GM20000 (cell line): ENCODE measurements at regions not wholly inside any gene's neighbourhood (a gene's known extent, or its start where the extent isn't known, plus 50 kb on each side); places are given as distances from the start of the nearest gene placed in this dataset.

ENCODE experiments used
- DNase-seq: peaks from one replicate; pipeline ENCODE4 v3.0.0; 2012; ENCODE audit warnings: low spot score
- CTCF ChIP-seq: IDR thresholded peaks from 2 replicates; pipeline ENCODE4 v1.5.1; 2012; ENCODE audit warnings: mild to moderate bottlenecking, control low read depth; ENCODE audit errors: extremely low read depth, missing control alignments

DNA sequence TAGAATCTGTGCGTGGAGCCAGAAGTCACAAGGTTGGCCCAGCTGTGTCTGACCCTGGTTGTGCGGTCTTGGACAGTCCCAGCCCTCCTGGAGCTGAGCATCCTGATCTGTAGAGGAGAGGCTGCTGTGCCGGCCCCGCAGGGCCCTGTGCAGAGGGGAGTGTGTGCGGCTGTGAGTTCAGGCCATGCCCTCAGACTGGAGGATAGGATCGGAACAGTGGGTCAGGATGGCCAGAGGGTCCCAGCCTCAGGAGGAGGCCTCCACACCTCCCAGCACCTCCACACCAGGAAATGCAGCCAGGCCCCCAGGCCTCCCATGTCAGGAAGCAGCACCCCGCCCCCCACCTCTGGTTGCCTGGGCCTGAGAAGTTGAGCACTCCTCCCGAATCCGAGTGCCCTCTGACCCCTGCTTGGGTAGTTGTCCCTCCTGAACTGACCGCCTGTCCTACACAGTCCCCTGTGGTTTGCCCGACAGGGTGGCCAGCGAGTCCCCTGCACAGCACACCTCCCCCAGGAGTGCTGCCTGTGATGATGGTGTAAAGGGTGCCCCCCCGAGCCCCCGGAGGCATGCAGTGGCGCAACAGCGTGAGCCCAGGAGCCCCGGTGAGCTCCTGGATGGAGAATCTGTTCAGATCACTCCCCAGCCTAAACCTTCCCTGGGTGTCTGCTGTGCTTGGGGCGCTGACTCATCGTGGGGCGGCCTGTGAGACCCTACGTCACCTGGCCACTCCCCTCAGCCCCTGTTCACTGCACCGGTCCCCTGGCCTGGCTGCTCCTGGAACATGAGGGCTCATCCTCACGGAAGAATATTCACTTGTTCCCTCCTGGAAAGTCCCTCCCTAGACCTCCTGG is 285.2 kb downstream of the SEC14L1 start:
- DNase-seq: no peak
- TF ChIP-seq CTCF: no peak

- DNase-seq: no peak
- no peak for TF ChIP-seq CTCF
Measured at GRCh38 chr17:77426676-77427386, 286.1 kb downstream of the SEC14L1 start.

GRCh38 chr17:77427391-77427991 is 286.7 kb downstream of the SEC14L1 start:
- no peak for TF ChIP-seq CTCF
- DNase-seq: no peak

DNA sequence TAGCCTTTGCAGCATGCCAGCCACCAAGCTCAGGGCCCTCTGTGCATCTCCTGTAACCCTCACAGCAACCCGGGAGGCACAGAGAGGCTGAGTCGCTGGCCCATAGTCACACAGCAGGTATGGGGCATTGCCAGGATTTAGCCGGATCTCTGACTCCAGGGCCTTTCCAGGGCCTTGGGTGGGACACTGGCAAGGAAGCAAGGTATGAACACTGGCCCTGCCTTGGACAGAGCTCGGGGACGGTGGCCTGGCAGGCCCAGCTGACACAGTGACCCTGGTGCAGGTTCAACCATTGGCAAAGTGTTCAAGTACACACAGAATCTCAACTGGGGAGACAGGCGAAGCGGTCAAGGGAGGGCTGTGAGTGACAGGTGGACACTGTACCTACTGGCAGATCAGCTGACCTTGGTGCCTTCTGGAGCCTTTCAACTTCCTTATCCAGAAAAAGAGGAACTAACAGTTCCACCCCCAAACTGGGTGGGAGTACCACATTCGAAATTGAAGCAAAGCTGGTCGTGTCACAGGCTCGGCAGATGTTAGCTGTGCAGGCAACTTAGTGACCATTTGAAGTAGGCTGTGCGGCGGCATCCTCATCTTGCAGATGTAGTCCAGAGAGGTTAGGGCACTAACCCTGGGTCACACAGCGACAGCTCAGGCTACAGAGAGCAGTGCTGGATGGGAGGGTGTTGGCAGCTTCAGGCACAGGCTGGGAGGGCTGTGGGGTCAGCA is 287.4 kb downstream of the SEC14L1 start:
- TF ChIP-seq CTCF: no peak
- no peak for DNase-seq

GRCh38 chr17:77428749-77429368 is 288.1 kb downstream of the SEC14L1 start:
- DNase-seq: no peak
- TF ChIP-seq CTCF: no peak

GRCh38 chr17:77429369-77429968 is 288.7 kb downstream of the SEC14L1 start:
- DNase-seq: no peak
- TF ChIP-seq CTCF: no peak
